ENCODE measurements at regions not wholly inside any gene's neighbourhood (a gene's known extent, or its start where the extent isn't known, plus 50 kb on each side); places are given as distances from the start of the nearest gene placed in this dataset.
"Not testable (repeated sequence)": the region's sequence is repeated elsewhere in the genome, so short reads cannot be mapped to it uniquely, and the experiment has no call there.

DNA sequence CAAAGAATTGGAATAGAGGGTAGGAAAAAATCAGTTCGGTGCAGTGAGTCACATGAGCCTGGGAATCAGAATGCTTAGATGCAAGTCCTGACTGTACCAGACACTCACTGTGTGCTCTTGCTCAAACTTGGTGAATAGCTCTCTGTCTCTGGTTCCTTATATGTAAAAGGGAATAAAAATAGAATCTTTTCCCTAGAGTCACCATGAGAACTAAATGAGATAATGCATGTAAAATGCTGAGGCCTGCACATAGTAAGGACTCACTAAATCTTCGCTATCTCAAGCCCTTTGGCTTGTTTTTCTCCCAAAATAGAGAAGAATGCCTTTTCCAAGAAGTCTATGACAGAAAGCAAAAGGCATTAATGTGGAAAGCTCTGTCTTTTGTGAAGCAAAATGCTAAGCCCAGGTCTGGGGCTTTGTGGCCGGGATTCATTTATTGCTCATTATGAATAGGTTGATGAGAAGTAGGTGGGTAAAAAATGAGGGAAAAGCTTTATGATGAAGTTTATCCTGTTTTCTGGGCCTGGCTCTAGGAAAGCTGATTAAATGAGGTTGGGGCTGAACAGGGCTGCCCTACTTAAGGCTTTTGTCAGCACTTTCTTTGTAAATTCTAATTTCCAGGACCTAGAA, 483.3 kb downstream of the DMAC1 start:
- H3K4me3 Mint-ChIP-seq (ENCODE audit: unreplicated experiment), result no peak overlapping the region
- H3K9me3 Mint-ChIP-seq (ENCODE audit: low read depth), result peaks cover 19% of the 10 kb centered on the region
- no peak for DNase-seq (ENCODE audit: low spot score)
- H3K4me1 Mint-ChIP-seq (ENCODE audit: low read depth), result no peaks in the 10 kb centered on the region
- TF ChIP-seq, protein P1, sequence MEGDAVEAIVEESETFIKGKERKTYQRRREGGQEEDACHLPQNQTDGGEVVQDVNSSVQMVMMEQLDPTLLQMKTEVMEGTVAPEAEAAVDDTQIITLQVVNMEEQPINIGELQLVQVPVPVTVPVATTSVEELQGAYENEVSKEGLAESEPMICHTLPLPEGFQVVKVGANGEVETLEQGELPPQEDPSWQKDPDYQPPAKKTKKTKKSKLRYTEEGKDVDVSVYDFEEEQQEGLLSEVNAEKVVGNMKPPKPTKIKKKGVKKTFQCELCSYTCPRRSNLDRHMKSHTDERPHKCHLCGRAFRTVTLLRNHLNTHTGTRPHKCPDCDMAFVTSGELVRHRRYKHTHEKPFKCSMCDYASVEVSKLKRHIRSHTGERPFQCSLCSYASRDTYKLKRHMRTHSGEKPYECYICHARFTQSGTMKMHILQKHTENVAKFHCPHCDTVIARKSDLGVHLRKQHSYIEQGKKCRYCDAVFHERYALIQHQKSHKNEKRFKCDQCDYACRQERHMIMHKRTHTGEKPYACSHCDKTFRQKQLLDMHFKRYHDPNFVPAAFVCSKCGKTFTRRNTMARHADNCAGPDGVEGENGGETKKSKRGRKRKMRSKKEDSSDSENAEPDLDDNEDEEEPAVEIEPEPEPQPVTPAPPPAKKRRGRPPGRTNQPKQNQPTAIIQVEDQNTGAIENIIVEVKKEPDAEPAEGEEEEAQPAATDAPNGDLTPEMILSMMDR (IDR thresholded peaks at IDR 0.05), result no peak
- H3K27me3 Mint-ChIP-seq (ENCODE audit: low read depth), result no peaks in the 10 kb centered on the region
- H3K27ac Mint-ChIP-seq (ENCODE audit: unreplicated experiment), result no peak overlapping the region
- peaks cover 8% of the 10 kb centered on the region for H3K36me3 Mint-ChIP-seq (ENCODE audit: low read depth)

DNA sequence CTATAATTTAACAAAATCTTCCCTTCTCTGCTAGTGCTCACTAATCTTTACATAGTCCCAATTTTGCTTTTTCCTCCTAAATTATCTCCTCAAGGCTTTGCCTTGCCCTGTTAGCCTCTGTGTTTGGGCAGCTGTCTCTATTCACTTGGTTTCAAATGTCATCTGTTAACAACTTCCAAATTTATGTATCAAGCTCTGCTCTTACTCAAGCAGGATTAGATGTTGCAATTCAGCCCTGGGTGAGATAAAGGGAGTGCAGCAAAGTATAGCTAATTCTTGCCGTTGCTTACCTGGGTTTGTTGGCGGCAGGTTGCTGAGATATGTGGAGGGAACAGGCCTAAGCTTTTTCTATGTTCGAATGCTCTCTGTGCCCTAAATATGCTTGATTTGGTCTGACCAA, 483.8 kb downstream of the DMAC1 start:
- H3K4me1 Mint-ChIP-seq (ENCODE audit: low read depth), result no peaks in the 10 kb centered on the region
- H3K27ac Mint-ChIP-seq (ENCODE audit: unreplicated experiment), result no peak overlapping the region
- no peaks in the 10 kb centered on the region for H3K27me3 Mint-ChIP-seq (ENCODE audit: low read depth)
- H3K9me3 Mint-ChIP-seq (ENCODE audit: low read depth), result peaks cover 24% of the 10 kb centered on the region
- H3K4me3 Mint-ChIP-seq (ENCODE audit: unreplicated experiment), result no peak overlapping the region
- TF ChIP-seq, protein P1 (IDR thresholded peaks at IDR 0.05), result no peak
- no peak for DNase-seq (ENCODE audit: low spot score)
- peaks cover 8% of the 10 kb centered on the region for H3K36me3 Mint-ChIP-seq (ENCODE audit: low read depth)

DNA sequence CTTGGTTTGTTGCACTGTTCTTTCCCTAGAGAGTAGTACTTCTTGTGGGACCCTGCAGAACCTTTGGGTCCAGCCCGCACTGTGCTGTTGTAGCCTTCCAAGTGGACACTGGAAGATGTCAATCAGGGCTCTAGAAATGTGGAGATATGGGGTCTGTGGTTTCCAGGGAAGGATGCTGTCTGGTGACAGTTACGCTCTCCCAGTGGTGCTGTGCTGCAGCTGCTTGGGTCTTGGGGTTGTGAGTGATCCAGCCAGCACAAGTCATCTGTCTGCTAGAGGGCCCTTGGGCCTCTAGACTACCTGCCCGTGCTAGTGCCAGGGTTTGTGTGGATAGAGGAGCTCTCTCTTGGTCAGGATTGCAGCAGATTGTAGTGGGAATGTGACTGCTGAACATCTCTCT, 484.5 kb downstream of the DMAC1 start:
- Mint-ChIP-seq H3K27me3 (ENCODE audit: low read depth) (no peaks in the 10 kb centered on the region), H3K4me1 (ENCODE audit: low read depth) (no peaks in the 10 kb centered on the region), H3K9me3 (ENCODE audit: low read depth) (peaks cover 31% of the 10 kb centered on the region), H3K27ac (ENCODE audit: unreplicated experiment) (no peak overlapping the region), H3K4me3 (ENCODE audit: unreplicated experiment) (no peak overlapping the region), H3K36me3 (ENCODE audit: low read depth) (peaks cover 8% of the 10 kb centered on the region)
- DNase-seq (ENCODE audit: low spot score), result no peak
- TF ChIP-seq, protein P1 (IDR thresholded peaks at IDR 0.05), result no peak

DNA sequence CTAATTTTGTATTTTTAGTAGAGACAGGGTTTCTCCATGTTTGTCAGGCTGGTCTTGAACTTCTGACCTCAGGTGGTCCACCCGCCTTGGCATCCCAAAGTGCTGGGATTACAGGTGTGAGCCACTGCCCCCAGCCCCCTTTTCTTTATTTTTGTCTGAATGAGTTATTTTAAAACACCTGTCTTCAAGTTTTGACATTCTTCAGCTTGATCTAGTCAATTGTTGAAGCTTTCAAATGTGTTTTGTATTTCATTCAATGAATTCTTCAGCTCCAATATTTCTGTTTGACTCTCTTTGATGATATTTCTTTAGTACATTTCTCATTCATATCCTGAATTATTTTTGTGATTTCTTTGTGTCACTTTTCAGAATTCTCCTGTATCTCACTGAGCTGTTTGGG, 486.2 kb downstream of the DMAC1 start:
- Mint-ChIP-seq H3K9me3 (ENCODE audit: low read depth) (peaks cover 47% of the 10 kb centered on the region), H3K27me3 (ENCODE audit: low read depth) (no peaks in the 10 kb centered on the region), H3K27ac (ENCODE audit: unreplicated experiment) (no peak overlapping the region), H3K4me3 (ENCODE audit: unreplicated experiment) (no peak overlapping the region), H3K36me3 (ENCODE audit: low read depth) (peaks cover 10% of the 10 kb centered on the region), H3K4me1 (ENCODE audit: low read depth) (no peaks in the 10 kb centered on the region)
- DNase-seq (ENCODE audit: low spot score), result no peak
- TF ChIP-seq, protein P1 (IDR thresholded peaks at IDR 0.05), result no peak

DNA sequence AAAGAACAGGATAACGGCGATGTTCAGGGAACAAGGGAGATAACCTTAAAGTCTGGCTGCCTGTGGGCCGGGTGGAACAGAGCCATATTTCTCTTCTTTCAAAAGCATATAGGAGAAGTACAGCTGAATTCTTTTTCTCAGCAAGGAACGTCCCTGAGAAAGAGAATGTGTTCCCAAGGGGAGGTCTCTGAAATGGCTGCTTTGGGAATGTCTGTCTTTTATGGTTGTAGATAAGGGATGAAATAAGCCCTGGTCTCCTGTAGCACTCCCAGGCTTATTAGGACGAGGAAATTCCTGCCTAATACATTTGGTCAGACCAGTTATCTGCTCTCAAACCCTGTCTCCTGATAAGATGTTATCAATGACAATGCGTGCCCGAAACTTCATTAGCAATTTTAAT, 490.5 kb downstream of the DMAC1 start:
- not testable (repeated sequence) for H3K4me3 Mint-ChIP-seq (ENCODE audit: unreplicated experiment); H3K27ac Mint-ChIP-seq (ENCODE audit: unreplicated experiment); H3K4me1 Mint-ChIP-seq (ENCODE audit: low read depth); DNase-seq (ENCODE audit: low spot score); H3K27me3 Mint-ChIP-seq (ENCODE audit: low read depth)
- Mint-ChIP-seq H3K9me3 (ENCODE audit: low read depth) (peaks cover 51% of the 10 kb centered on the region), H3K36me3 (ENCODE audit: low read depth) (peaks cover 10% of the 10 kb centered on the region)

DNA sequence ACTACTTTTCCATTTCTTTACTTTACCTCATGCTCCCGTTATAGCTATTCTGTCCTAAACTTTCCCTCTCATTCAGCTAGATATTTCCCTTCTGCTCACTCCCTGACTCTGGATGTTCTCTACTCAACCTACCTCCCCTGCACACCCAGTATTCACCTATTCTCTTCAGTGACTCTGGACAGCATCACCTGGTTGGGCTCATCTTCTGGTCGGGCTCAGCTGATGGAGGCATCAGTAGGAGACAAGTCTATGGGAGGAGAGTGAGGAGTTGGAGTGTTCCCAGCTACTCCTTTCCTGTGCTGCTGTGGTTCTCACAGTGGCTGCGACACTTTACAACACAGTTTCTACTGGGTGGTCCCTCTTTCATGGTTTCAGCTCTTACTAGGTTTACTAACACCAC, 493.9 kb downstream of the DMAC1 start:
- peaks cover 26% of the 10 kb centered on the region for H3K9me3 Mint-ChIP-seq (ENCODE audit: low read depth)
- H3K27me3 Mint-ChIP-seq (ENCODE audit: low read depth), result peaks cover 11% of the 10 kb centered on the region
- H3K27ac Mint-ChIP-seq (ENCODE audit: unreplicated experiment), result no peak overlapping the region
- H3K36me3 Mint-ChIP-seq (ENCODE audit: low read depth), result peaks cover 2% of the 10 kb centered on the region
- H3K4me1 Mint-ChIP-seq (ENCODE audit: low read depth), result no peaks in the 10 kb centered on the region
- TF ChIP-seq, protein P1 (IDR thresholded peaks at IDR 0.05), result no peak
- H3K4me3 Mint-ChIP-seq (ENCODE audit: unreplicated experiment), result no peak overlapping the region
- DNase-seq (ENCODE audit: low spot score), result no peak
